LNCaP clone FGC (cell line): ENCODE measurements at regions not wholly inside any gene's neighbourhood (a gene's known extent, or its start where the extent isn't known, plus 50 kb on each side); places are given as distances from the start of the nearest gene placed in this dataset.

Experiments used
- DNase-seq: peaks from one replicate; pipeline ENCODE4 v3.0.0-alpha.2; 2011; ENCODE audit warnings: low read depth
- H3K4me3 ChIP-seq: 2 replicates; pipeline ENCODE4 v1.5.1; 2011; ENCODE audit warnings: mild to moderate bottlenecking, low read depth, low read length, control low read depth
- TF ChIP-seq, protein P1 (sequence below): IDR thresholded peaks from 2 replicates; pipeline ENCODE4 v1.5.1; 2012; ENCODE audit warnings: mild to moderate bottlenecking; ENCODE audit not compliant: control insufficient read depth, insufficient read depth; ENCODE audit errors: extremely low read depth

DNA sequence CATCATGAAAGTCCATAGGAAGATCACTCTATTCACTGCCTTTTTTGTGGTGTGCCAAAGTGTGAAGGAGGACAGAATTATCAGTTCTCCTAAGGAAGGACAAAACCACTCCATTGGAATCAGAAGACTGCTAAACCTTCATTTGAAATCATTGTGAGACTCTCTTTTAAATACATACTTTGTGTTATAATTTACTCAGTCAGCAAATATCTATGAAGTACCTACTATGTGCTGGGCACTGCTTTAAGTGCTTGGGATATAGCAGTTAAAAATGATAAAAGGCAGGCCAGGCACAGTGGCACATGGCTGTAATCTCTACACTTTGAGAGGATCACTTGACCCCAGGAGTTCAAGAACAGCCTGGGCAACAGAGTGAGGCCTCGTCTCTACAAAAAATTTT is 692.3 kb downstream of the DSC3 start:
- TF ChIP-seq, protein P1, sequence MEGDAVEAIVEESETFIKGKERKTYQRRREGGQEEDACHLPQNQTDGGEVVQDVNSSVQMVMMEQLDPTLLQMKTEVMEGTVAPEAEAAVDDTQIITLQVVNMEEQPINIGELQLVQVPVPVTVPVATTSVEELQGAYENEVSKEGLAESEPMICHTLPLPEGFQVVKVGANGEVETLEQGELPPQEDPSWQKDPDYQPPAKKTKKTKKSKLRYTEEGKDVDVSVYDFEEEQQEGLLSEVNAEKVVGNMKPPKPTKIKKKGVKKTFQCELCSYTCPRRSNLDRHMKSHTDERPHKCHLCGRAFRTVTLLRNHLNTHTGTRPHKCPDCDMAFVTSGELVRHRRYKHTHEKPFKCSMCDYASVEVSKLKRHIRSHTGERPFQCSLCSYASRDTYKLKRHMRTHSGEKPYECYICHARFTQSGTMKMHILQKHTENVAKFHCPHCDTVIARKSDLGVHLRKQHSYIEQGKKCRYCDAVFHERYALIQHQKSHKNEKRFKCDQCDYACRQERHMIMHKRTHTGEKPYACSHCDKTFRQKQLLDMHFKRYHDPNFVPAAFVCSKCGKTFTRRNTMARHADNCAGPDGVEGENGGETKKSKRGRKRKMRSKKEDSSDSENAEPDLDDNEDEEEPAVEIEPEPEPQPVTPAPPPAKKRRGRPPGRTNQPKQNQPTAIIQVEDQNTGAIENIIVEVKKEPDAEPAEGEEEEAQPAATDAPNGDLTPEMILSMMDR, result no peak
- H3K4me3 ChIP-seq, result no peak overlapping the region
- no peak for DNase-seq

DNA sequence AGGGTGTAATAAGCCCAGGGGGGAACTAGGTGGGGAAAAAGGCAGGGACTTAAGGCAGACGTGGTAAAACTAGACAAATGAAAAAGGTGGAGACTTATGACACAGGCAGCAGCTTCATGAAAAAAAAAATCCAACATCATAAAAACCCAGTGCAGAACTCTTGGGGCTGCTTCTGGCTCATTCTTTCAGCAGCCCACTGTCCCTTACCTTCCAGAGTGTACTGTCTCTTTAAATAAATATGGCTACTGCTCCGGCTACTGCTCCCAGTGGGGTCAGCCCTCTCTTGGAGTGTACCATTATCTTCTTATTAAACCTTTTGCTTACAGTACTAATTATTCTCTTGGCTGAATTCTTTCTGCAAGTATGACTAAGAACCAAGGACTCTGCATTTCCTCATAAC is 699.5 kb downstream of the DSC3 start:
- DNase-seq, result no peak
- TF ChIP-seq, protein P1, result no peak
- H3K4me3 ChIP-seq, result no peak overlapping the region

DNA sequence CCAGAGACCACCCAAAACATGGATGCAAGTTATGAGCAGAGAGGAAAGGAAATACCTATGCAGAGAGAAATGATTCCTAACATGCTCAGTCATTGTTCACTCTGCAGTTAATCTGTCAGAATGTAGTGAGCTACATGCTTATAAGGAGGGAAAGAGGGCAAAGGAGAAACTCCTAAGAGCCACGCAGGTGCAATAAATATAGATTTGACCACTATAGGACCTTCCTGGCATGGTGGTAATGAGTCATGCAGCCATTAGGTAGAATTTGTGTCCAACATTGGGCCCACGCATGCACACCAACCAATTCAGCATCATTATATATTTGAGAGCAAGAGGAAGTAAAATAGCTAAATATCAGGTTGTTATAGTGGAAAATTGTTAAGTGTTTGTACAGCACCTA is 699.9 kb downstream of the DSC3 start:
- no peak overlapping the region for H3K4me3 ChIP-seq
- no peak for DNase-seq
- TF ChIP-seq, protein P1, result no peak

DNA sequence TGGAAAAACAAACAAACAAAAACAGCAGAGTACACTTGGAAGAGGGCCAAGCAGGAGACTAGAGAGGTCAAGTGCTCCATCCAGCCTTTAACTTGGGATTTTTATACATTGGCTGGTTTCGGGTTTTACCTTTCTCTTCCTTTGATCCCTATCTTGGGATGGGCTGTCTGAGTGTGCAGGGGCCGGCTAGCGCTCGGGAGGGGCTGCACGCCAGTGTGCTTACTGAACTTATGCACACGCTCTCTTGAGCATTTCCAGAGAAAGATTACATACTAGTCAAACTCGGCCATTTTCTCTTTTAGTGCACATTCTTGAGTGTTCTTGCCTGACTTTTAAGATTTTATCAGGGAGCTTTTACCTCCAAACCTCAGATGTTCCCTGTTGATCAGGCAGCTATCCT is 707.8 kb downstream of the DSC3 start:
- DNase-seq, result peak; percentile 3
- TF ChIP-seq, protein P1, result no peak
- H3K4me3 ChIP-seq, result no peak overlapping the region

DNA sequence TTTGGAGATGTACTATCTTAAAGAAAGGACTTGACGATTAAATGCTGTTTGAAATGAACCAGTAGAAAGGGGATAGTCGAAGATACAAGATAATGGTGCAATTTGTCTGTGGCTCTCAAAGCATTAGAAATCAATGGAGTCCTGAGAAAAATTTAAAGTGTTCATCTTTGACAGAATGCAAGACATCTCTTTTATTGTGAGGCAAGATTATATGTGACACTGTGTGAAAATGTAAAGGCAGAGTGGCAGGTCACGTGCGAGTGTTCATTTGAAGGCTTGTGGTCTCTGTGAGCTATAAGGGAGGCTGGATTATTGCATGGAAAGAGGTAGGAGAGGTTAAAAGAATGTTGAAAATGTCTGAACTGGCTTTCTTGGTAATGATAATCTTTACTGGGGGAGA is 709.2 kb downstream of the DSC3 start:
- H3K4me3 ChIP-seq, result no peak overlapping the region
- TF ChIP-seq, protein P1, result no peak
- no peak for DNase-seq

DNA sequence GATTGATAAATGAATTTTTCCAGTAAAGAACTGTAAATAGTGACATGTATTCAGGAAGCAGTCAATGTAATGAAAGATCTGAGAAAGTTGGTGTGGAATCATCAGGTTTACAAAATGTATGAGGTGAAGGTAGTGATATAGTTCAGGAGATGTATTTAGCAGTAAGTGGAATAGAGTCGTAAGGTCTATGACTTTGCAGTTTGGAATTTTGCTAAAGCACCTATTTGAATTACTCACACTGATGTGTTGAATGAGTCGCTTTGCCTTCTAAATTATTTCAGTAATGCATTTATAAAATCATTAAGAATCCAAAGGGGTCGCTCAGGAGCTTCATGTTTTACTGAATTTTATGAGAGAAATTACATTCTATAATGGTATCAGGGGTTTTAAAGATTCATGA is 713.7 kb downstream of the DSC3 start:
- no peak overlapping the region for H3K4me3 ChIP-seq
- no peak for DNase-seq
- TF ChIP-seq, protein P1, result no peak

DNA sequence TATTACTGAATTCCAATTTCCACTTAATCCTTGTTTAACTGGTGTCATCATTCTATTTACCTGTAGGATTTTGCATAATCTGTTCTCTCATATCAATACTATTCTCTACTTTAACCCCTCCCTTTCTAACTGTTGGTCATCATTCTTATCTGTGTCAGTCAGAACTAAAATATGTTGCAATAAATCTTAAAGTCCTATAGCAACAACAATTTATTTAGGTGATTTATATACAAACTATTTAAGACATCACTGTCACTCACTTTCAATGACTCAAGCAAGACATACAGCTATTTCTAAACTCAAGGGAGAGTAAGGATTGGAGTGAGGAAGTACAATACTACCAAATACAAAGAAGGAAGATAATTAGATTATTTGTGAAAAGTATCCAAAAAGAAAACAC is 740.4 kb downstream of the DSC3 start:
- TF ChIP-seq, protein P1, result no peak
- no peak overlapping the region for H3K4me3 ChIP-seq

More for the DNA sequence above, 740.4 kb downstream of the DSC3 start:
- DNase-seq, result no peak
